ENCODE measurements at regions not wholly inside any gene's neighbourhood (a gene's known extent, or its start where the extent isn't known, plus 50 kb on each side); places are given as distances from the start of the nearest gene placed in this dataset.

DNA sequence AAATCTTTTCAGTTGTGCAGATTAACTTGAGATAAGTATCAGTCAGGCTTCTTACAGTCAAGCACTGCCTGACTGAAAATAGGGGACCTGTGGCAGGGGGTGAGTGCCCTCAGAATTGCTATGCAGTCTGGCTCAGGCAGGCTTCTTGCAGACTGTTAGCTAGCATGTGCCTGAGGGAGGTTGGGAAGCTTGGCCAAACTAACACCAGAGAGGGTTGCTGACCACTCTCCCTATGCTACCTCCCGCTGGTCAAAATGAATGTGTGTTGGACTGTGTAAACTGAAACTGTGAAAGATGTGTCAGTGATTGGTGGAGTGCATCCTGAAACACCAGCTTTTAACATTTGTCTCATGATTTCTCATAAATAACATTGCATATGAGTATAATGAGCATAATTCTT lies 622.3 kb upstream of the IMPG1 start:
- H3K9me2 ChIP-seq (ENCODE audit: insufficient read depth) = no peaks in the 10 kb centered on the region
- peaks cover 5 to 7% of the 10 kb centered on the region in 2 experiments; a peak in 3 of 4 replicates for H3K4me1 ChIP-seq (ENCODE audit: control insufficient read depth in 1 of 2, insufficient read depth in 2 of 2, low read length in 2 of 2)
- H4K20me1 ChIP-seq (ENCODE audit: insufficient read depth) = no peaks in the 10 kb centered on the region
- H3K9ac ChIP-seq (ENCODE audit: low read length) = no peak overlapping the region
- ChIA-PET POLR2A (no interaction called here), CTCF (no interaction called here), RAD21 (ENCODE audit: low non-redundant PET in 1 of 2, low total read pairs in 2 of 2, uncharacterized antibody in 2 of 2, unreplicated experiment in 2 of 2) (no interaction called here)
- ATAC-seq = peak; percentile 40; the same call in 1 of the 2 replicates
- no peaks in the 10 kb centered on the region for H3K36me3 ChIP-seq (ENCODE audit: control insufficient read depth in 1 of 2, insufficient read depth in 2 of 2, low read length in 2 of 2)
- no peaks in the 10 kb centered on the region for H3K9me3 ChIP-seq (ENCODE audit: control insufficient read depth in 1 of 2, insufficient read depth in 1 of 2, low read depth in 1 of 2, low read length in 2 of 2)
- no peaks in the 10 kb centered on the region for H3K79me2 ChIP-seq (ENCODE audit: insufficient read depth, low read length)
- DNase-seq (ENCODE audit: low read depth, low spot score) = no peak
- H3K27ac ChIP-seq (ENCODE audit: low read depth, low read length) = no peak overlapping the region
- H3K4me3 ChIP-seq (replicated peaks in 1 of 2; ENCODE audit: low read depth in 1 of 2, low read length in 2 of 2) = no peak overlapping the region
- BruUV-seq (replicated peaks) = no TSS peak
- H2AFZ ChIP-seq (ENCODE audit: low read depth, low read length, poor library complexity, severe bottlenecking) = no peak overlapping the region
- no peak overlapping the region for H3K4me2 ChIP-seq (ENCODE audit: low read length)
- TF ChIP-seq POLR2AphosphoS5 (IDR thresholded peaks at IDR 0.05; ENCODE audit: low read depth, low read length) (no peak), ELF1 (IDR thresholded peaks at IDR 0.05; ENCODE audit: borderline replicate concordance, low read depth) (no peak), CBX3 (IDR thresholded peaks at IDR 0.05; ENCODE audit: low read depth) (no peak), SP1 (IDR thresholded peaks at IDR 0.05; ENCODE audit: low read depth) (no peak), RAD21 (IDR thresholded peaks at IDR 0.05; ENCODE audit: low read depth) (no peak), EZH2phosphoT487 (IDR thresholded peaks at IDR 0.05; ENCODE audit: borderline replicate concordance) (no peak), ZFX (IDR thresholded peaks at IDR 0.05) (no peak), FOSL1 (IDR thresholded peaks at IDR 0.05; ENCODE audit: low read depth) (no peak), SRF (IDR thresholded peaks at IDR 0.05; ENCODE audit: low read depth) (no peak), ZNF274 (IDR thresholded peaks at IDR 0.05; ENCODE audit: low read depth, low read length) (no peak), YY1 (IDR thresholded peaks at IDR 0.05; ENCODE audit: extremely low read depth, insufficient replicate concordance, low read depth, low read length) (no peak), EGR1 (IDR thresholded peaks at IDR 0.05; ENCODE audit: low read depth) (no peak)
- TF ChIP-seq, protein P1, sequence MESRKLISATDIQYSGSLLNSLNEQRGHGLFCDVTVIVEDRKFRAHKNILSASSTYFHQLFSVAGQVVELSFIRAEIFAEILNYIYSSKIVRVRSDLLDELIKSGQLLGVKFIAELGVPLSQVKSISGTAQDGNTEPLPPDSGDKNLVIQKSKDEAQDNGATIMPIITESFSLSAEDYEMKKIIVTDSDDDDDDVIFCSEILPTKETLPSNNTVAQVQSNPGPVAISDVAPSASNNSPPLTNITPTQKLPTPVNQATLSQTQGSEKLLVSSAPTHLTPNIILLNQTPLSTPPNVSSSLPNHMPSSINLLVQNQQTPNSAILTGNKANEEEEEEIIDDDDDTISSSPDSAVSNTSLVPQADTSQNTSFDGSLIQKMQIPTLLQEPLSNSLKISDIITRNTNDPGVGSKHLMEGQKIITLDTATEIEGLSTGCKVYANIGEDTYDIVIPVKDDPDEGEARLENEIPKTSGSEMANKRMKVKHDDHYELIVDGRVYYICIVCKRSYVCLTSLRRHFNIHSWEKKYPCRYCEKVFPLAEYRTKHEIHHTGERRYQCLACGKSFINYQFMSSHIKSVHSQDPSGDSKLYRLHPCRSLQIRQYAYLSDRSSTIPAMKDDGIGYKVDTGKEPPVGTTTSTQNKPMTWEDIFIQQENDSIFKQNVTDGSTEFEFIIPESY (IDR thresholded peaks at IDR 0.05; ENCODE audit: extremely low read depth, insufficient replicate concordance, low read length) = no peak
- H3K27me3 ChIP-seq (ENCODE audit: insufficient read depth, low read length) = no peaks in the 10 kb centered on the region
- intact Hi-C loops (cut with micrococcal nuclease) = no loop called here
